Breast epithelium (tissue), 3 donors: ENCODE measurements at regions not wholly inside any gene's neighbourhood (a gene's known extent, or its start where the extent isn't known, plus 50 kb on each side); places are given as distances from the start of the nearest gene placed in this dataset.

Source experiments
- CTCF ChIP-seq, 3 donors: fragments of 450-650 bp; IDR thresholded peaks; one replicate each; pipeline ENCODE4 v1.5.1; 2016 to 2017; ENCODE audit warnings: antibody characterized with exemption in 3 of 3, mild to moderate bottlenecking in 3 of 3, moderate library complexity in 3 of 3
- POLR2A ChIP-seq: fragments of 450-650 bp; IDR thresholded peaks from one replicate; pipeline ENCODE4 v1.6.1; 2016; ENCODE audit warnings: antibody characterized with exemption, mild to moderate bottlenecking, moderate library complexity

DNA sequence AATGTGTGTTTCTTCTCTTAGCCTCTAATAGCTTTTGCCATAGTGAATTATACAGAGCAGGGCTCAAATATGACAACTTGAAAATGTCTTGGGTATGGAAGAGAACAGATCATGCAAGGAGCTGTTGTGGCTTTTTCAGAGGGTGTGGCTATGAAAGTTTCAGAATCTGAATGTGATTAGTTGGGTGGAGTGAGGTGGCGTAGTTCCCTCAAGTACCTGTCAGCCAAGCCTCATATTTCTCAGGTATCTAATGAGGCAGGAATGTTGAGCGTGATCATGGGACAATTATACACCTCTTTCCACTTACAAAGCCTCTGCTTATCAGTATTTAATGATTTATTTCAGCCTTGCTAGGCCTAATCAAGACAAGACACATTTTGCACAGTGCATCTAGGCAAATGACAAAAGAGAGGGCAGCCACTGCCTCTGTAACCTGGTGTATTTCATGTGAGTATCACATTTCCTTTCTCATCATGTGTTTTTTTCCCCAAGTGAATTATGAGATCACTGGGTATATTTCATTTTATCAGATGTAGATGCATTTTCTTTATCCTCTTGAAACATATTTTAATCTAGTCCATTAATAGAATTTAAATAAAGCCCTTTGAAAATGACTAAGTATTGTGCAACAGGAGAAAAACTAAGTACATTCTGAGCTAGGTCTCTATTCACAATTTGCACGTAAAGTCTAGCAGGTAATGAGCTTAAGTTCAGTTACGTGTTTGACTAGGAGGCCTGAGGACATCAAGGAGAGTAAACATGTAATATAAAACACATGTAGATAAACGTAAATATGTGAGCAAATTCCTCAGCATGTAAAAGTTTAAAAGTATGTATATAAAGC is 644.4 kb upstream of the IGFBP3 start:
- TF ChIP-seq CTCF (IDR thresholded peaks at IDR 0.05) (no peak), POLR2A (no peak)
